SK-N-SH (cell line): ENCODE measurements at regions not wholly inside any gene's neighbourhood (a gene's known extent, or its start where the extent isn't known, plus 50 kb on each side); places are given as distances from the start of the nearest gene placed in this dataset.

ENCODE experiments used
- CTCF ChIA-PET: fragments of 300-600, 350-600 bp; formaldehyde crosslinking; extraction: SDS; loops from one replicate; lab custom pipeline; 2021; lab: Yijun Ruan, JAX
- POLR2A ChIA-PET: fragments of 350-600 bp; sonication (Branson Sonifier 250); formaldehyde crosslinking; extraction: SDS; loops from one replicate; lab custom pipeline; 2020; ENCODE audit warnings: antibody characterized with exemption, inconsistent platforms; lab: Yijun Ruan, JAX
- DNase-seq: peaks from one replicate; pipeline ENCODE4 v3.0.0; 2012
- H2AFZ ChIP-seq: fragments of 200-600 bp; sonication (generic); 2 replicates; pipeline ENCODE4 v1.8.1; 2016; ENCODE audit warnings: antibody characterized with exemption, mild to moderate bottlenecking, low read depth
- H3F3A ChIP-seq: fragments of 200-600 bp; sonication (generic); replicated peaks from 2 replicates; pipeline ENCODE3; 2016; ENCODE audit warnings: antibody characterized with exemption, mild to moderate bottlenecking; ENCODE audit not compliant: insufficient read depth
- H3K27ac ChIP-seq, 2 experiments: fragments of 200-500 bp in 1 of 2; fragments of 200-600 bp in 1 of 2; sonication (Bioruptor generic) in 1 of 2; sonication (generic), shearing (Covaris generic) in 1 of 2; 2 replicates each; pipeline versions ENCODE4 v1.5.1 to v1.6.1; 2014 to 2016; ENCODE audit warnings: low read depth in 2 of 2, inconsistent platforms in 1 of 2, low read length in 1 of 2, mild to moderate bottlenecking in 1 of 2, mixed read lengths in 1 of 2
- H3K27me3 ChIP-seq: fragments of 200-600 bp; sonication (generic), shearing (Covaris generic); 2 replicates; pipeline ENCODE4 v1.6.1; 2016; ENCODE audit warnings: mixed run types; ENCODE audit not compliant: insufficient read depth
- H3K36me3 ChIP-seq, 2 experiments: fragments of 200-500 bp in 1 of 2; fragments of 200-600 bp in 1 of 2; sonication (Bioruptor generic) in 1 of 2; sonication (generic) in 1 of 2; replicated peaks in 1 of 2; 2 replicates each; pipeline versions ENCODE3 to v1.5.1; 2014 to 2016; ENCODE audit warnings: low read length in 1 of 2, mild to moderate bottlenecking in 1 of 2; ENCODE audit not compliant: insufficient read depth in 2 of 2, control insufficient read depth in 1 of 2
- H3K4me1 ChIP-seq, 2 experiments: fragments of 200-500 bp in 1 of 2; fragments of 200-600 bp in 1 of 2; sonication (Bioruptor generic) in 1 of 2; sonication (generic), shearing (Covaris generic) in 1 of 2; 2 replicates each; pipeline versions ENCODE4 v1.5.1 to v1.6.1; 2014 to 2016; ENCODE audit warnings: low read depth in 1 of 2, low read length in 1 of 2, mixed run types in 1 of 2; ENCODE audit not compliant: insufficient read depth in 2 of 2, control insufficient read depth in 1 of 2
- H3K4me2 ChIP-seq: fragments of 200-600 bp; sonication (generic), shearing (Covaris generic); 2 replicates; pipeline ENCODE4 v1.6.1; 2017; ENCODE audit warnings: mixed run types
- H3K4me3 ChIP-seq, 2 experiments: fragments of 200-500 bp in 1 of 2; fragments of 200-600 bp in 1 of 2; sonication (Bioruptor generic) in 1 of 2; sonication (generic), shearing (Covaris generic) in 1 of 2; 2 replicates each; pipeline versions ENCODE4 v1.5.1 to v1.8.1; 2014 to 2016; ENCODE audit warnings: low read depth in 2 of 2, inconsistent platforms in 1 of 2, low read length in 1 of 2, mild to moderate bottlenecking in 1 of 2, mixed read lengths in 1 of 2, moderate library complexity in 1 of 2
- H3K79me2 ChIP-seq: fragments of 200-600 bp; sonication (generic); 2 replicates; pipeline ENCODE4 v1.8.1; 2017; ENCODE audit warnings: mild to moderate bottlenecking; ENCODE audit not compliant: insufficient read depth
- H3K9ac ChIP-seq: fragments of 200-600 bp; sonication (generic); 2 replicates; pipeline ENCODE4 v1.6.1; 2017; ENCODE audit warnings: mixed run types
- H3K9me2 ChIP-seq: fragments of 200-600 bp; sonication (generic); 2 replicates; pipeline ENCODE4 v1.6.1; 2017; ENCODE audit warnings: mixed run types
- H3K9me3 ChIP-seq: fragments of 200-600 bp; sonication (generic); 2 replicates; pipeline ENCODE4 v1.6.1; 2017; ENCODE audit warnings: mixed run types, mild to moderate bottlenecking, moderate library complexity
- H4K20me1 ChIP-seq: fragments of 200-600 bp; sonication (generic); 2 replicates; pipeline ENCODE4 v1.6.1; 2017; ENCODE audit warnings: mild to moderate bottlenecking, mixed run types; ENCODE audit not compliant: insufficient read depth
- CHD2 ChIP-seq: fragments of 150-350 bp; IDR thresholded peaks from 2 replicates; pipeline ENCODE4 v1.6.1; 2018; ENCODE audit warnings: low read length; ENCODE audit not compliant: partially characterized antibody
- EP300 ChIP-seq, 2 experiments: IDR thresholded peaks; 2 replicates each; pipeline versions ENCODE4 v1.4.0 to v1.6.1; 2012; ENCODE audit warnings: borderline replicate concordance in 1 of 2, low read depth in 1 of 2, low read length in 1 of 2
- FOSL2 ChIP-seq: IDR thresholded peaks from 2 replicates; pipeline ENCODE4 v1.4.0; 2012; ENCODE audit warnings: low read depth, mild to moderate bottlenecking, moderate library complexity, borderline replicate concordance
- GATA2 ChIP-seq: sonication (generic); formaldehyde crosslinking; IDR thresholded peaks from 2 replicates; pipeline ENCODE4 v1.5.0; 2020; ENCODE audit warnings: mild to moderate bottlenecking, missing genetic modification reagents
- IRF3 ChIP-seq: fragments of 150-350 bp; IDR thresholded peaks from 2 replicates; pipeline ENCODE4 v1.6.1; 2016; ENCODE audit warnings: mild to moderate bottlenecking, low read depth, low read length
- MEF2A ChIP-seq: IDR thresholded peaks from 2 replicates; pipeline ENCODE4 v1.4.0; 2012; ENCODE audit warnings: low read depth, borderline replicate concordance
- MXI1 ChIP-seq: IDR thresholded peaks from 2 replicates; pipeline ENCODE4 v1.6.1; 2012; ENCODE audit warnings: mild to moderate bottlenecking, low read depth, low read length, improper control_type of control experiment
- NRF1 ChIP-seq: IDR thresholded peaks from 2 replicates; pipeline ENCODE4 v1.6.1; 2012; ENCODE audit warnings: low read depth, mild to moderate bottlenecking, low read length
- PBX3 ChIP-seq: IDR thresholded peaks from 2 replicates; pipeline ENCODE4; 2012
- RAD21 ChIP-seq: IDR thresholded peaks from 2 replicates; pipeline ENCODE4 v1.6.1; 2012; ENCODE audit warnings: mild to moderate bottlenecking, low read length
- RXRA ChIP-seq: IDR thresholded peaks from 2 replicates; pipeline ENCODE4 v1.4.0; 2012; ENCODE audit warnings: low read depth, mild to moderate bottlenecking, borderline replicate concordance
- SIN3A ChIP-seq: IDR thresholded peaks from 2 replicates; pipeline ENCODE4 v1.6.1; 2012; ENCODE audit warnings: low read depth, mild to moderate bottlenecking, low read length, moderate library complexity, borderline replicate concordance
- YY1 ChIP-seq: IDR thresholded peaks from 2 replicates; pipeline ENCODE4 v1.4.0; 2012; ENCODE audit warnings: low read depth, mild to moderate bottlenecking
- ZBTB33 ChIP-seq: IDR thresholded peaks from 2 replicates; pipeline ENCODE4 v1.4.0; 2012; ENCODE audit warnings: low read depth, borderline replicate concordance
- WGBS: methylation state at CpG from one replicate; pipeline ENCODE4 v1.1.6; 2017; ENCODE audit warnings: low lambda C conversion rate; 5-methylcytosine and 5-hydroxymethylcytosine counted together
- TF ChIP-seq, protein P1 (sequence below): IDR thresholded peaks from 2 replicates; pipeline ENCODE4 v1.6.1; 2012; ENCODE audit warnings: mild to moderate bottlenecking, low read depth, low read length, moderate library complexity
- TF ChIP-seq, protein P2 (sequence below): IDR thresholded peaks from 2 replicates; pipeline ENCODE4 v1.4.0; 2012; ENCODE audit warnings: low read depth, borderline replicate concordance
- TF ChIP-seq, protein P3 (sequence below): fragments of 150-350 bp; IDR thresholded peaks from 2 replicates; pipeline ENCODE4 v1.6.1; 2017; ENCODE audit warnings: antibody characterized with exemption, low read length, low read depth, borderline replicate concordance

GRCh38 chr16:76007645-76008044 is 269.6 kb upstream of the CNTNAP4 start:
- no peak overlapping the region for H2AFZ ChIP-seq
- no peaks in the 10 kb centered on the region for H3K27me3 ChIP-seq
- ChIA-PET POLR2A (no interaction called here), CTCF (no interaction called here)
- H3K27ac ChIP-seq = no peak overlapping the region
- no peak overlapping the region for H3K4me3 ChIP-seq
- 17% methylated on average over 1 of the region's 1 CpG for whole genome bisulfite sequencing
- no peak overlapping the region for H3K9ac ChIP-seq
- no peak for DNase-seq
- H3K4me1 ChIP-seq = no peaks in the 10 kb centered on the region
- no peaks in the 10 kb centered on the region for H3K36me3 ChIP-seq
- no peak for TF ChIP-seq SIN3A
- TF ChIP-seq PBX3 = no peak
- no peak overlapping the region for H3K4me2 ChIP-seq
- H3F3A ChIP-seq = no peaks in the 10 kb centered on the region
- no peaks in the 10 kb centered on the region for H3K9me2 ChIP-seq
- no peaks in the 10 kb centered on the region for H4K20me1 ChIP-seq
- H3K9me3 ChIP-seq = no peaks in the 10 kb centered on the region
- H3K79me2 ChIP-seq = no peaks in the 10 kb centered on the region

GRCh38 chr16:76023835-76024234 is 253.4 kb upstream of the CNTNAP4 start:
- Histone ChIP-seq H3K36me3 (no peaks in the 10 kb centered on the region), H3K9me2 (no peaks in the 10 kb centered on the region), H3F3A (no peaks in the 10 kb centered on the region), H3K79me2 (no peaks in the 10 kb centered on the region), H4K20me1 (no peaks in the 10 kb centered on the region), H3K4me3 (no peak overlapping the region), H3K9ac (no peak overlapping the region), H3K9me3 (no peaks in the 10 kb centered on the region), H3K27me3 (no peaks in the 10 kb centered on the region), H2AFZ (no peak overlapping the region), H3K27ac (no peak overlapping the region), H3K4me2 (no peak overlapping the region), H3K4me1 (no peaks in the 10 kb centered on the region)
- ChIA-PET POLR2A (no interaction called here), CTCF (no interaction called here)
- no peak for TF ChIP-seq RAD21
- TF ChIP-seq RXRA = no peak
- no peak for TF ChIP-seq CHD2
- no peak for TF ChIP-seq FOSL2
- TF ChIP-seq EP300 (IDR thresholded peaks at IDR 0.05; ENCODE audit: borderline replicate concordance in 1 of 2, low read depth in 1 of 2, low read length in 1 of 2) = no peak
- TF ChIP-seq MEF2A = no peak
- TF ChIP-seq, protein P1, sequence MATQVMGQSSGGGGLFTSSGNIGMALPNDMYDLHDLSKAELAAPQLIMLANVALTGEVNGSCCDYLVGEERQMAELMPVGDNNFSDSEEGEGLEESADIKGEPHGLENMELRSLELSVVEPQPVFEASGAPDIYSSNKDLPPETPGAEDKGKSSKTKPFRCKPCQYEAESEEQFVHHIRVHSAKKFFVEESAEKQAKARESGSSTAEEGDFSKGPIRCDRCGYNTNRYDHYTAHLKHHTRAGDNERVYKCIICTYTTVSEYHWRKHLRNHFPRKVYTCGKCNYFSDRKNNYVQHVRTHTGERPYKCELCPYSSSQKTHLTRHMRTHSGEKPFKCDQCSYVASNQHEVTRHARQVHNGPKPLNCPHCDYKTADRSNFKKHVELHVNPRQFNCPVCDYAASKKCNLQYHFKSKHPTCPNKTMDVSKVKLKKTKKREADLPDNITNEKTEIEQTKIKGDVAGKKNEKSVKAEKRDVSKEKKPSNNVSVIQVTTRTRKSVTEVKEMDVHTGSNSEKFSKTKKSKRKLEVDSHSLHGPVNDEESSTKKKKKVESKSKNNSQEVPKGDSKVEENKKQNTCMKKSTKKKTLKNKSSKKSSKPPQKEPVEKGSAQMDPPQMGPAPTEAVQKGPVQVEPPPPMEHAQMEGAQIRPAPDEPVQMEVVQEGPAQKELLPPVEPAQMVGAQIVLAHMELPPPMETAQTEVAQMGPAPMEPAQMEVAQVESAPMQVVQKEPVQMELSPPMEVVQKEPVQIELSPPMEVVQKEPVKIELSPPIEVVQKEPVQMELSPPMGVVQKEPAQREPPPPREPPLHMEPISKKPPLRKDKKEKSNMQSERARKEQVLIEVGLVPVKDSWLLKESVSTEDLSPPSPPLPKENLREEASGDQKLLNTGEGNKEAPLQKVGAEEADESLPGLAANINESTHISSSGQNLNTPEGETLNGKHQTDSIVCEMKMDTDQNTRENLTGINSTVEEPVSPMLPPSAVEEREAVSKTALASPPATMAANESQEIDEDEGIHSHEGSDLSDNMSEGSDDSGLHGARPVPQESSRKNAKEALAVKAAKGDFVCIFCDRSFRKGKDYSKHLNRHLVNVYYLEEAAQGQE = no peak
- TF ChIP-seq ZBTB33 = no peak
- TF ChIP-seq NRF1 = no peak
- TF ChIP-seq, protein P2, sequence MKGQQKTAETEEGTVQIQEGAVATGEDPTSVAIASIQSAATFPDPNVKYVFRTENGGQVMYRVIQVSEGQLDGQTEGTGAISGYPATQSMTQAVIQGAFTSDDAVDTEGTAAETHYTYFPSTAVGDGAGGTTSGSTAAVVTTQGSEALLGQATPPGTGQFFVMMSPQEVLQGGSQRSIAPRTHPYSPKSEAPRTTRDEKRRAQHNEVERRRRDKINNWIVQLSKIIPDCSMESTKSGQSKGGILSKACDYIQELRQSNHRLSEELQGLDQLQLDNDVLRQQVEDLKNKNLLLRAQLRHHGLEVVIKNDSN = no peak
- TF ChIP-seq GATA2 = no peak
- no peak for TF ChIP-seq IRF3
- no peak for TF ChIP-seq YY1
- TF ChIP-seq MXI1 = no peak
- TF ChIP-seq, protein P3, sequence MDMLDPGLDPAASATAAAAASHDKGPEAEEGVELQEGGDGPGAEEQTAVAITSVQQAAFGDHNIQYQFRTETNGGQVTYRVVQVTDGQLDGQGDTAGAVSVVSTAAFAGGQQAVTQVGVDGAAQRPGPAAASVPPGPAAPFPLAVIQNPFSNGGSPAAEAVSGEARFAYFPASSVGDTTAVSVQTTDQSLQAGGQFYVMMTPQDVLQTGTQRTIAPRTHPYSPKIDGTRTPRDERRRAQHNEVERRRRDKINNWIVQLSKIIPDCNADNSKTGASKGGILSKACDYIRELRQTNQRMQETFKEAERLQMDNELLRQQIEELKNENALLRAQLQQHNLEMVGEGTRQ = no peak
- TF ChIP-seq SIN3A = no peak
- no peak for DNase-seq
- 19% methylated on average over 2 of the region's 2 CpGs for WGBS
